ENCODE measurements at regions not wholly inside any gene's neighbourhood (a gene's known extent, or its start where the extent isn't known, plus 50 kb on each side); places are given as distances from the start of the nearest gene placed in this dataset.

- peak; percentile 84 for DNase-seq
Observed at GRCh38 chr19:30222992-30223865, 149.0 kb upstream of the ZNF536 start.

DNA sequence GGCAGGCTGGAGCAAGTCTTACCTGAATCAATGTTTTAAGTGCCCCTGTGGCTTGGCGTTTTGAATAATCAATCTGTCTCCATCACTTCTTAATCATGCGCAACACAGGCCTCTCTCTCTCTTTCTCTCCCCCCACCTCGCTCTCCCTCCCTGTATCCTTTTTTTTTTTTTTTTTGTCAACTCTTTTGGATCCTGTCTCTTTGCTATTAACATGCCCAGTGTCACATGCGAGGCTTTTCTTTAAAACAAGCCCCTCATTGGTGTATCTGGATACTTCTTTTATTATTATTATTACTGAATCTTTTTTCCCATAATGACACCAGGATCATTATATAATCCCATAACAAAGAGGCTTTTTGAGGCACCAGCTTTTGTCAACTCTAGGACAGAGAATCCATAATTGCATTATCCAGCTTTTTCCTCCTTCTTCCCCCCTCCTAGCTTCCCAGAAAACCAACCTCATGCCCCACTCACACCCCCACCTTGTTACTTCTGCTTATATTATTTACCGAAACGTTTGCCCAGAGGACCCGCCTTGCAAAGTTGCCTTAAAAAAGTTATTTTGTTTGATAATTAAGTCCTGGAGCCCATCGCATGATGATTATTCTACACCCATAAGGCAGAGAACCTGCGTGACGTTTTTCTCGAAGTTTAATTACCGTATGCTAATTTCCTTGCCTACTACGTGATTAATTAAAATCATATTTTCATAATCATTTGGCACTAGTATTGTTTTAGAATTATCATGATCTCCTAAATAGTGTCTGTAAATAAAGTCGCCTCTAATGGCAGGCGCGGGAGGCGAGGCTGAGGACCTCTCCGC, 148.1 kb upstream of the ZNF536 start:
- peak; percentile 42 for DNase-seq

DNA sequence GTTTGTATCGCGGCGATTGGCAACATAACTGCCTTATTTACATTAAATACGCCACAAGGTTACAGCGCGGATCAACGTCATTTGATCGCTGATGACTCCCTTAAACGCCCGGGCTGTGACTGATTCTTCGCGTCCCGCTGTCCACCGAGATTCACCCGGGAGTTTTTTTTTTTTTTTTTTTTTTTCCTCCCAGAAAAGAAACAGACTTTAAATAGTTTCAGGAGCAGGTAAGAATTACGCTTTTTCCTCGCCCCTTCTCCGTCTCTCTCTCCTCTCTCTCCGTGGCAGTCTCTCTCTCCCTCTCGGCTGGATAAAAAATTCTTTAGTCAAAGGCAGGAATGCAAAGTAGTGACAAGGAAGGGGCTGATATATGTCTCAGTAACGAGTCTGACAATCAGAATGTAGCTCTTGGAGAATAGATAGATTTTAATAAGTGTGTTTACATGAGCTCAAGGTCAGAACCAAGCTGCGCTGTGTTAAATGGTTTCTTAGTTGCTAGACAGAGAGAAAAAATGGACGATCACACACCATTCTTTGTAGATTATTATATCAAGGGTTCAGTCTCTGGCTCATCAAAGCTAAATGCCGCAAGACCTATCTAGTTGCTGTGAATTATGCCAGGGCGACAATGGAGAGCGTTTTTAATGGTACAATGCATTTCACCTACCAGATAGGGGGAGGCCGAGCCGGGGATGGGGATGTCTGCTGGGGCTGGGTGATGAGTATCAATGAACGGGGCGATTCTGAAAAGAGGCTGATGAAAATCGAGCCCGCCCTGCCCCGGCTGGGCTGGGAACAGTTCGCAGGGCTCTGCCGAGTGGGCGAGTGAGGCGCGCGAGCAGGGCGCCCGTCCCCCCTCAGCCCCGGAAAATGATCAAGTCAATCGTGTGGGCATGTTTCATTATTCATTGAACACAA, 147.2 kb upstream of the ZNF536 start:
- peak; percentile 84 for DNase-seq

GRCh38 chr19:30225676-30226463, 146.3 kb upstream of the ZNF536 start:
- DNase-seq = peak; percentile 55

DNA sequence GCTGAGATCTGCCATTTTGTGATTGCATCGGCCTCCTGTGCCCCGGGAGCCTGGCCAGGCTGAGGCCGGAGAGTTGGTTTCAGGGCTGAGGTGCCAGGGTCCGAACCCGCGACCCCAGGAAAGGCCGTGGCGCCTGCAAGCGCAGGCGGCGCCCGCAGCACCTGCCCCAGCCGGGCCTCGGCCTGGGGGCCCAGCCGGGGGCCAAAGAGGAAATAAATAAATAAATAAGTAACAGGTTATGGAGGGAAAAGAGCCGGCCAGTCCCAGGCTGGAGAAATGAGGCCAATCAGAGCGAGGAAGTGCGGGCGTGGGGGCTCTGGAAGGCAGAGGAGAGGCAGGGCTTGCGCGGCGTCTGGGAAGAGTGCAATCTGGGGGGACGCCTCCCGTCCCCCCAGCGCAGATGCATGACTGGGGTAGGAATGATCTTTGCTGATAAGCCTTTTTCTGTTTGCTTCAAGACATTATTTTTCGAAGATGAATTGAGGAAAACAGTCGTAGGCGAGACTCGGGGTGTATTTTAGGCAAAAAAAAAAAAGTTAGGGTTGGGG, 145.6 kb upstream of the ZNF536 start:
- DNase-seq = peak; percentile 85

DNA sequence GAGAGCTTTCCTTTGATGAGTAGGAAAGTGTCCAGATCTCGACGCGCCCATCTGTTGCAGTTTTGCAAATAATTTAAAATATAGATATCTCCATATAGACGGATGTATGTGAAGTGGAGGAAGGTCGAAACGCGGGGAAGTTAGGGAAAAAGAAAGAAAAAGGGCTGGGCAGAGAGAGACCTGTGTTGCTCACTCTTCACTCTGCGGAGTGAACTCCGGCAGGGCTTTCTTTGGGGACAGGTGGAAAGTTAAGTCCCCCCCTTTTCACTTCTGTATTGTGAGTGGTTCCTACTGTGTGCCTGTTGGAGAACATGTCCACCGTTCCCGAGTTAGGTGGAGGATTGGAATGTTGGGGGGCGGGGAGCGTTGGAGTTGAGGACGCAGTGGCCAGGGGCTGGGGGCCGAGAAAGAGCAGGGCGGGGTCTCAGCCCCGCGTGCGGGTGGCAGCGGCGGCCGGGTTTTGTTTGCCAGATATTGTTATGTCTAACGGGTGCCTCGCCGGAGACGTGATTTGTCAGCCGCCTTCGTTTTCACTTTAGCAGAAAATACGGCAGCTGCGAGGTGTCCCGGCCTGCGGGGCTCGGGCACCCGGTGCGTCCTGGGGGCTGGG, 145.1 kb upstream of the ZNF536 start:
- peak; percentile 77 for DNase-seq

- peak; percentile 92 for DNase-seq
Observed at GRCh38 chr19:30227661-30228112, 144.5 kb upstream of the ZNF536 start.

GRCh38 chr19:30228113-30228834, 143.9 kb upstream of the ZNF536 start:
- DNase-seq = peak; percentile 78

GRCh38 chr19:30228835-30229524, 143.2 kb upstream of the ZNF536 start:
- DNase-seq = peak; percentile 84

DNA sequence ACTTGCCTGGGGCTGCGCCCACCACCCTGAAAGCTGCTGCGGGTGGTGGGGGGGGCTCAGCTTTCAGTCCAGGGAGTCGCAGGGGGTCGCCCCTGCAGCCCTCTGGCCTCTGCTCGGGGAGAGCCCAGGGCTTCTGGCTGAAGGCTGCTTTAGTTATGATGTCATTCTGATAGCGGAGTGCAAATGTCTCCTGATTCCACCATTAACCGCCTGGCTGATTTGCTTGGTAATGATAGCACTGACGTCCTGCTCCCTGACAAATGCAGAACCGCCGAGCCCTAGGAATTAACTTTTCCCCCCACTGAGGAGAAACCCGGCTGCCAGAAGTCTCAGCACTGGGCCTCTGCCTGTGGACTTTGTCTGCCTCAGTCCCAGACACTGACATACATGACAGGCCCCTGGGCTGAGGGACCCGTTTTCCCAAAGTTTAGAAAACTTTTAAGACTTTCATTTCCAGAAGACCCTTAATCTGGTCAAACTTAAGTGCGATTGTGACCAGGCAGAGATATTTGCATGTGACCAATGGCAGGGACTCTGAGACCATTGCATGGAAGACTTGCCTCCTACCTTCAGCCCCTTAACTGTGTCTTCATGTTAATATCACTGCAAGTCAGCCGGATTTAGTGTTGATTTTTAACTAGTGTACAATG, 142.5 kb upstream of the ZNF536 start:
- DNase-seq = peak; percentile 82

GRCh38 chr19:30231408-30232318, 140.5 kb upstream of the ZNF536 start:
- DNase-seq = no peak

DNA sequence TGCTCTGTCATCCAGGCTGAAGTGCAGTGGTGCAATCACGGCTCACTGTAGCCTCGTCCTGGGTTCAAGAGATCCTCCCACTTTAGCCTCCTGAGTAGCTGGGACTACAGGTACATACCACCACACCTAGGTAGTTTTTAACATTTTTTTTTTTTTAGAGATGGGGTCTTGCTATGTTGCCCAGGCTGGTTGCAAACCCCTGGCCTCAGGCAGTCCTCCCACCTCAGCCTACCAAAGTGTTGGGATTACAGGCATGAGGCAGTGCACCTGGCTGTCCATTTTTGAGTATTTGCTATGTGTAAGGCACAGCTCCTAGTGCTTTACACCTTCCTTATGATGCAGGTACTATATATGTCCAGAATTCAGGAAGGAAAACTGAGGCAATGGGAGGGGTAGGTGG, 138.8 kb upstream of the ZNF536 start:
- DNase-seq = no peak

DNA sequence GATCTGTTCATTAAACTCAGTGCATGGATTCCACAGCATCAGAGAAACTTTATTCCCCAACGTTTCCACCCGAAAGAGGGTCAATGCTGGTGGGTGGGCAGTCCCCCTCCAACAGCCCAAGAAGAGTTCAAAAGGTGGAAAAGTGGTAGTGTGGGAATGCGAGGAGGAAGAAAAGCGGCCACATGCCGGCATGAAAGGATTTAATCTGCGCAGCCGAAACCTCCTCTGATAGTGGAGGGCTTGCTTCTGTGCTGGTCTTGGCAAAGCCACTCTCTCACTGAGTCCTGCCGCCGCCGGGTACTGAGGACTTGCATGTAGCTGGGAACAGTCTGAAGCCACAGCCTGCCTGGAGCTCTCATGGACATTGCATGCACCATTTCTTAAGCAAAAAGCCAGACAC, 136.2 kb upstream of the ZNF536 start:
- DNase-seq = peak; percentile 70

DNA sequence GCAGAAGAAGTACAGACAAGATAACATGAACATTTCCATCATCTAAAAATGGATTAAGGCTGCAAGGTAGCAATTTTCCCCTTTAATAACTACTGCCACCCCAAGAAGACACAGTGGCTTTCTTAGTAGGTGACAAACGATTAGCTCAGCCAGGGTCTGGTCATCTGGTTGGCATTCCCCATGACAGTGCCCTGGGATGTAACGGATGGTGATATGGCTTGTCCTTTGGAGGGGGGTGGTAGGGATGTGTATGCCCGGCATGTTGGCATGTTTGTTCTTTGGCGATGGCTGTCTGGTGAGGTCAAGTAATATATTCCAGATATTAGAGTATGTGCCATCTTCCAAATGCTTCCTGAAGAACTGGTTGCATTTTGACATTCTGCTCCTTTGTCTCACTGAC, 135.6 kb upstream of the ZNF536 start:
- no peak for DNase-seq

DNA sequence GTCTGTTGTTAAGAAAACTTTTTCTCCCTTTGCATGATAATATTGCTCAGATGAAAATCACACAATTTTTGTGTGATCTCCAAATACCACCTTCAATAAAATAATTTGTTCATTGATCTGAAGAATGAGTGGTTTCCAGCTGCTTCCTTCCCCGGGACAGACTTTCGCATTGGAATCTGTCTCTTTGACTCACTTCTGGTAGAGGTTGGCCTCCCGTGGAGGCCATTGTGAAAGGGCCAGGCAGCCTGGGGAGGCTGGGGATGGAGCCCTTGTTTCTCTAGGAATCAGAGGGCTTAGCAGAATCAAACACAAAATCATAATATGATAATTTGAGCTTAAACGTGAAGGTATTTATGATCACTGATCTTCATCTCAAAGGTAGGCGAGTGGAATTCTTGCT, 135.0 kb upstream of the ZNF536 start:
- no peak for DNase-seq

DNA sequence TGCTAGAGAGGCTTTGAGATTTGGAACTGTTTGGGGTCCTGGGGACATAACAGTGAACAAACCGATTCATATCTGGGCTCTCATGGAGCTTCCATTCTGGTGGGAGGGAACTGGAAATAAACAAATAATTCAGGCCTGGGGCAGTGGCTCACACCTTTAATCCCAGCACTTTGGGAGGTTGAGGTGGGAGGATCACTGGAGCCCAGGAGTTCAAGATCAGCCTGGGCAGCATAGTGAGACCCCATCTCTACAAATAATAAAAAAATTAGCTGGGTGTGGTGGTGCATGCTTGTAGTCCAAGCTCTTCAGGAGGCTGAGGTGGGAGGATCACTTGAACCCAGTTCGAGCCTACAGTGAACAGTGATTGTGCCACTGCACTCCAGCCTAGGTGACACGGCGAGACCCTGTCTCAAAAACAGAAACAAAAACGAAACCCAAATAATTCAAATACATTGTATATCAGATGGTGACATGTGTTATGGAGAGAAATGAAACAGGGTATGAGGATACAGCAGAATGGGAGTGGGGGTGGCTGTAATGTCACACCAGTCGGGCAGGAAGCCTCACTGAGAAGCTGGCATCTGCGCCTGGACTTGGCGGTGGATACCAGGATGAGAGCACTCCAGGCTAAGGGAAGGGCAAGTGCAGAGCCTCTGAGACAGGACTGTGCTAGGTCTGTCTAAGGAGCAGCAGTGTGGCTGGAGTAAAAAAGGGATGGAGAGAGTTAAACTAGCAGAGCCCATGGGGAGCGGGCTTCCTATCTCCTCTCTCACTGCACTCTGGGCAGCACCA, 131.1 kb upstream of the ZNF536 start:
- DNase-seq = no peak

- no peak for DNase-seq
Observed at GRCh38 chr19:30244533-30244932, 127.7 kb upstream of the ZNF536 start.

All from retina (tissue), 1 donor.